COLO668 (cell line): ENCODE measurements at regions not wholly inside any gene's neighbourhood (a gene's known extent, or its start where the extent isn't known, plus 50 kb on each side); places are given as distances from the start of the nearest gene placed in this dataset.

Source experiments
- DNase-seq: peaks from one replicate; lab custom pipeline; 2025; ENCODE audit not compliant: unreplicated experiment; lab: John Stamatoyannopoulos, UW

- DNase-seq = no peak
These were observed 365.2 kb downstream of the FAT4 start for GRCh38 chr4:125679989-125680388.

- no peak for DNase-seq
These were observed 366.5 kb downstream of the FAT4 start for GRCh38 chr4:125681240-125681639.

- DNase-seq = no peak
These were observed 368.0 kb downstream of the FAT4 start for GRCh38 chr4:125682730-125683129.

DNA sequence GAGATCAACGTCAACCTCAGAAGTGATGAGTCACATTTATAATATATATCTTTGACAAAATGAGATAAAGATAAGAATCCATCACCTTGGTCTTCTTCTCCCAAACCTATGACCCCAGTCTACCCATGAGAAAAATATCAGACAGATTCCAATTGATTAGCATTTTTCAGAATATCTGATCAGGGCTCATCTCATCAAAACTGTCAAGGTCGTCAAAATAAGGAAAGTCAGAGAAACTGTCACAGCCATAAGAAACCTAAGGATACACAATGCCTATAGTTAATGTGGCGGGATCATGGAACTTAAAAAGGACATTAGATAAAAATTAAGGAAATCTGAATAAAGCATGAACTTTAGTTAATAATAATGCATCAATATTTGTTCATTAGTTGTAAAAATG lies 374.1 kb downstream of the FAT4 start:
- no peak for DNase-seq

DNA sequence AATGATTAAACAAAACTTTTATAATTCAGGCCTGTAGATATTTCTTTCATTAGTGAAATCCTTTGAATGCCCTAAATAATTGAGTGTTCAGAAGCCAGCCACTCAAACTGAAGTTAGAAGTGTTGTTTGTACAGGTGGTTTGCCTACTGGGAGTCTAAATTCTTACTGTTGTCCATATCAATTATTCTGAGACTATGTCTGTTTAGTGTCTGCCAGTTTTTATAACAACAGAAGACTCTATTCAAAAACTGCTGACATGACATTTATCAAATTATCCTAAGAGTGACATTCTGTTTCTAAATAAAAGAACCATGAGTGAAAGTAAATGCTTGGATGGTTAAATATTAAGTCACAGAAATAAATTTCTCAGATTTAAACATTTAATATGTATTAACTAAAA lies 375.1 kb downstream of the FAT4 start:
- no peak for DNase-seq

DNA sequence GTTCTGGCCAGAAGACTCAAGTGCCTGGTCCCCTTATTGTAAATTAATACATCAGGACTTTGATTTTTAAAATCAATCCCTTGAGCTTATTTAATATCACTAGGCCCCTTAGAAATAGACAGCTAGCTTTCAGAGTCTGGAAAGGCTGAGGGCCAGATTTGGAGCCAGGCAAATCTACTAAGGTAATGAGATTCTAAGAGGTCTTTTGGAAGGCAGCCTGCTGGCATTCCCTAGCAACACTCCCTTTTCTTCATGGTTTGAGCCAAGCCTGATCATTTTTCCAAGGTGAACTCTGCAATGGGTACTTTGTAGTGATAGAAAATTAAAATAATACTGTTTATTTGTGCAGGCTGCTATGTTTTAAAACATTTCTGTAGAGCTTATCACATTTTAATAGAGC lies 378.5 kb downstream of the FAT4 start:
- DNase-seq = no peak

GRCh38 chr4:125702406-125702805 lies 387.7 kb downstream of the FAT4 start:
- no peak for DNase-seq

DNA sequence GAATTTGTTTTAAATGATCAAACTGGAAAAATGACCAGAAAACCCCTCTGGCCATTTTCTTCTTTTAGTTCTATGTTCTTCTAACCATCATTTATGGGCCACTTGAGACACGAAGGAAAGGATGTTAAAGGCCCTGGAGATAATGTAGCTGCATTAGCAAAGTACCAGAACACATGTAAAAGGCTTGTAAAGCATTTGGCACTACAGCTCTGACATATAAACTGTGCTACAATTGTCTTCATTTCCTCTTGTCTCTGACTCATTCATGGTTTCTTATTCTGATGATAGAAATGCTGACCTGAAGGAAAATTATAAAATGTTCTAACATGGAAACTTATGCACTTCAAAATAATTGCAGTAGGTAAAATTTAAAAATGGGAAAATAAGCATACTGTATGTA lies 388.7 kb downstream of the FAT4 start:
- no peak for DNase-seq

DNA sequence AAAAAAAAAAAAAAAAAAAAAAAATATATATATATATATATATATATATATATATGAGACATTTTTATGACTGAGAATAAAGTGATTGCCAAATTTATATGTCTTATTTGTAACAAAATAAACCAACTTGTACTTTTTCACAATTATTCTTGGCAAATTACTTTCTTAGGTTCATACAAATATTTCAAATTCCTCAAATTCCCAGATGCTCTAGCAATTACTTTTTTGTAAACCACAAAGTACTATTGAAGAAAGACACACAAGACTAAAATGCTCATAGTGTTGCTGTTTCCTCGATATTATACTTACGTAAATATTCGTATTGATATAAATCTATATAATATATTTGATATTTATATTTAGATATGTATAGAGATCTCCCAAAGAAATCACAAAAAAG lies 390.0 kb downstream of the FAT4 start:
- no peak for DNase-seq

- DNase-seq = no peak
These were observed 390.9 kb downstream of the FAT4 start for GRCh38 chr4:125705681-125706080.

DNA sequence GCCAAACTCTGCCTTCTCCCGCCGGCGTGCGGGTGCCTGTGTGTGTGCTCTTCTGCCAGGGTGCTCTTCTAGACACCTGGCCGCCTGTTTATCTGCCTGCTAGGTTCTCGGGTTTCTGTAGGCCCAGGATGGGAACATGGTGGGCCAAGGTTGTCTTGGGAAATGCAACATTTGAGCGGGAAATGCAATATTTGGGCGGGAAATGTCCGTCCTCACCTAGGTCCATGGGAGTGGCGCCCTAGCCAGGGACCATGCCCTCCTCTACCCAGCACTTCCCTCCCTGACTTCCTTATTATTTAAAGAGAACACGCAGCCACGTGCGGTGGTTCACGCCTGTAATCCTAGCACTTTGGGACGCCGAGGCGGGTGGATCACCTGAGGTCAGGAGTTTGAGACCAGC lies 392.6 kb downstream of the FAT4 start:
- no peak for DNase-seq

DNA sequence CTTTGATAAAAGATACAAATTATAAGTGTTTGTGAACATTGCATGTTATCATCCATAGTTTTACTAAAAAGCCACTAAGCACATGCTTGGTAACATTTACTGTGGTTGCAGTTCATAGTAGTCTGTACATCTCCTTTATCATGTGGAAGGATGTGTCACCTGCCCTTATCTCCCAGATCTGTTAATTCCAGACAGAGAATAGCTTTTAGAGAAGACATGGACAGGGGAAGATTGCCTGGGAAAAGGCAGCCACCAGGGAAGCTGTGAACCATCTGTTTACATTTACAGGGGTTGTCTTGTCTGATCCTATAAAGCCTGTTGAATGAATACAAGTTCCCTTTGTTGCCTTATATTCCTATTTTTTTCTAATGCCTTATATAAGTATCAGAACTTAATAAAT lies 396.0 kb downstream of the FAT4 start:
- no peak for DNase-seq

DNA sequence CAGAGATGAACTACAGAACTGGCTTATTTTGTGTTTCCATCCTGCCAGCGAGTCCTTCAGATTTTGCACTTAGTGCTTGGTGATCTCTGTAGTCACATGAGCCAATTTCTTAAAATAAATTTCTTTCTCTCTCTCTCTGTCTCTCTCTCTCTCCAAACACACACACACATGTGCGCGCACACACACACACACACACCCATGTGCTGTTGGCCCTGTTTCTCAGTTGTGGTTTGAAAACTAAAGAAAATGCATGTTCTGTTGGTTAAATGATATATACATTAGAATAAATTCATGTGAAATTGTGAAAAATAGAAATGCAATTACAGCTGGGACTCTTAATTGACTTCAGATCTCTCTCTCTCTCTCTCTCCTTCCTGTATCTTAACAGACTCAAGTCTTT lies 399.3 kb downstream of the FAT4 start:
- no peak for DNase-seq

- DNase-seq = no peak
These were observed 400.1 kb downstream of the FAT4 start for GRCh38 chr4:125714845-125715244.

GRCh38 chr4:125719987-125720386 lies 405.2 kb downstream of the FAT4 start:
- DNase-seq = no peak

DNA sequence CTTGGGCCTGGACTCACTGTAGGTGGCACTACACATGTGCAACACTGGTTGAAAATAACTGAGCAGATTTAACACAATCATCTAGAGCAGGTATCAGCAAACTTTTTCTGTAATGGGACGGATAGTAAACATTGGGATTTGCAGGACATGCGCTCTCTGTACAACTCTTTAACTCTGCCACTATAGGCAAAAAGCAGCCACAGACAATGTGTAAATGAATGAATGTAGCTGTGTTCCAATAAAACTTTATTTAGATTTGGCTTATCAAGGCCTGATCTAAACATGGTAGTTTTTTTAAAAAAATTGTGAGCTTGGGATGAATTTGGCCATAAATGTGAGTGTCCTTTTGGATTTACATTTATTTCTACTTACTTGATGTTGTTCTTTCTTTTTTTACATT lies 407.3 kb downstream of the FAT4 start:
- DNase-seq = no peak

- no peak for DNase-seq
These were observed 411.3 kb downstream of the FAT4 start for GRCh38 chr4:125725957-125726525.

GRCh38 chr4:125727931-125728330 lies 413.2 kb downstream of the FAT4 start:
- DNase-seq = no peak

- no peak for DNase-seq
These were observed 413.8 kb downstream of the FAT4 start for GRCh38 chr4:125728568-125728967.

GRCh38 chr4:125729171-125729570 lies 414.4 kb downstream of the FAT4 start:
- no peak for DNase-seq

DNA sequence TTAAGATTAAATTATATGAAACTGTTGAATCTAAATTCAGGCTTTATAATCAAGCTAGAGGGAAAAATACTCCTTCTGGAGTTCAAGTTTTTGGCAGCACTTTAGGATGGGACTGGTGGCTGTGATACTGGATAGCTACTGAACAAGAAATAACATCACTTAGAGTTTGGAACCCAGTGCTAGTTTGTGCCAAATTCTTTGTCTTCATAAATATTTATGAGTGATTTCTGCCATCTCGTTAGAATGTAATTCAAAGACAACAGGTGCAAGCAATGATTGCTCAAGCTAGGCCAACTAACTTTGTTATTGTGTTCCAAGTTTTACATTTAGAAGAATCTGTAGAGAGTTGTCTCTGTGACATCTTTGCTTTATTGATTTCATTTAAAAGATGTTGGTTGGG lies 417.9 kb downstream of the FAT4 start:
- DNase-seq = no peak

- no peak for DNase-seq
These were observed 419.7 kb downstream of the FAT4 start for GRCh38 chr4:125734504-125734903.

GRCh38 chr4:125735102-125735501 lies 420.3 kb downstream of the FAT4 start:
- DNase-seq = no peak

DNA sequence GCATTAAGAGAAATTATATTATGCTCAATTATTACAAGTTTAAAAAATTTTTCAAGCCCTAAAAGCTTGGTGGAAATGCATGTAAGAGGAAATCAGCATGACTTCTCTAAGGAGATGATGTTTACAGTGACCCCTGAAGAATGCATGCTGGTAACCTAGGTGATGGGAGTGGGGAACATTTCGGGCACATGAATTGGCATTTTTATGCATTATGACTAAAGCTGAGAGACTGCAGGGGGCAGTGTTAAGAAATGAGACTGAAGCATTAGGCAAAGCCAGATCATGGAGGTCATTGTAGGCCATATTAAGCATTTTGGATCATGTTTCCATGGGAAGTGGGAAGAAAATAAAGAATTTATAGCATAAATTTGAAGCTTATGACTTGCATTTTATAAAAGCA lies 421.3 kb downstream of the FAT4 start:
- DNase-seq = no peak
